Ishikawa (cell line): ENCODE measurements at regions not wholly inside any gene's neighbourhood (a gene's known extent, or its start where the extent isn't known, plus 50 kb on each side); places are given as distances from the start of the nearest gene placed in this dataset.

Experiments
- EP300 ChIP-seq: IDR thresholded peaks from 2 replicates; pipeline ENCODE4 v1.6.1; 2012; ENCODE audit warnings: borderline replicate concordance
- ZBTB7A ChIP-seq: IDR thresholded peaks from 2 replicates; pipeline ENCODE4 v1.6.1; 2012; ENCODE audit warnings: low read depth
- TF ChIP-seq, protein P1 (sequence below): IDR thresholded peaks from 2 replicates; pipeline ENCODE4 v1.6.1; 2012
- TF ChIP-seq, protein P2 (sequence below): IDR thresholded peaks from 2 replicates; pipeline ENCODE4 v1.6.1; 2012

GRCh38 chr6:27541933-27542297, 69.0 kb upstream of the ZNF184 start:
- TF ChIP-seq EP300, result no peak
- TF ChIP-seq, protein P1, sequence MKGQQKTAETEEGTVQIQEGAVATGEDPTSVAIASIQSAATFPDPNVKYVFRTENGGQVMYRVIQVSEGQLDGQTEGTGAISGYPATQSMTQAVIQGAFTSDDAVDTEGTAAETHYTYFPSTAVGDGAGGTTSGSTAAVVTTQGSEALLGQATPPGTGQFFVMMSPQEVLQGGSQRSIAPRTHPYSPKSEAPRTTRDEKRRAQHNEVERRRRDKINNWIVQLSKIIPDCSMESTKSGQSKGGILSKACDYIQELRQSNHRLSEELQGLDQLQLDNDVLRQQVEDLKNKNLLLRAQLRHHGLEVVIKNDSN, result no peak
- TF ChIP-seq ZBTB7A, result no peak
- TF ChIP-seq, protein P2, sequence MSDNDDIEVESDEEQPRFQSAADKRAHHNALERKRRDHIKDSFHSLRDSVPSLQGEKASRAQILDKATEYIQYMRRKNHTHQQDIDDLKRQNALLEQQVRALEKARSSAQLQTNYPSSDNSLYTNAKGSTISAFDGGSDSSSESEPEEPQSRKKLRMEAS, result no peak
